BLaER1 (cell line): ENCODE measurements at regions not wholly inside any gene's neighbourhood (a gene's known extent, or its start where the extent isn't known, plus 50 kb on each side); places are given as distances from the start of the nearest gene placed in this dataset.
A peak's percentile ranks its signal among the peaks of the same experiment; 100 is the strongest.

Experiments used
- H3K27ac ChIP-seq: shearing (Covaris generic); formaldehyde crosslinking; 2 replicates; pipeline ENCODE4 v1.8.1; 2022
- H3K27me3 ChIP-seq: shearing (Covaris generic); formaldehyde crosslinking; 2 replicates; pipeline ENCODE4 v1.8.1; 2022
- H3K36me3 ChIP-seq: shearing (Covaris generic); formaldehyde crosslinking; 2 replicates; pipeline ENCODE4 v1.8.1; 2022
- H3K4me1 ChIP-seq: shearing (Covaris generic); formaldehyde crosslinking; 2 replicates; pipeline ENCODE4 v1.8.1; 2022
- H3K4me2 ChIP-seq: shearing (Covaris generic); formaldehyde crosslinking; 2 replicates; pipeline ENCODE4 v1.8.1; 2022
- H3K4me3 ChIP-seq: shearing (Covaris generic); formaldehyde crosslinking; 2 replicates; pipeline ENCODE4 v1.8.1; 2022
- H3K9ac ChIP-seq: shearing (Covaris generic); formaldehyde crosslinking; 2 replicates; pipeline ENCODE4 v1.8.1; 2022
- H3K9me3 ChIP-seq: shearing (Covaris generic); formaldehyde crosslinking; 2 replicates; pipeline ENCODE4 v1.8.1; 2022
- H4K20me1 ChIP-seq: shearing (Covaris generic); formaldehyde crosslinking; 2 replicates; pipeline ENCODE4 v1.8.1; 2022
- Cebpa-rat ChIP-seq: shearing (Covaris generic); IDR thresholded peaks from 2 replicates; pipeline ENCODE4 v1.8.1; 2022

GRCh38 chr17:63308272-63308671 lies 137.8 kb downstream of the CYB561 start:
- no peak overlapping the region for H3K27ac ChIP-seq
- peaks cover 39% of the 10 kb centered on the region for H3K9me3 ChIP-seq
- no peak overlapping the region for H3K9ac ChIP-seq
- peaks cover 14% of the 10 kb centered on the region; the same call in 1 of the 2 replicates for H3K36me3 ChIP-seq
- no peaks in the 10 kb centered on the region for H3K27me3 ChIP-seq
- peaks cover 8% of the 10 kb centered on the region for H3K4me1 ChIP-seq
- H4K20me1 ChIP-seq, result no peaks in the 10 kb centered on the region
- no peak overlapping the region for H3K4me2 ChIP-seq
- H3K4me3 ChIP-seq, result no peak overlapping the region
- TF ChIP-seq Cebpa-rat, result no peak

- Histone ChIP-seq H3K9me3 (peaks cover 32% of the 10 kb centered on the region), H3K9ac (no peak overlapping the region), H3K4me3 (no peak overlapping the region), H3K27me3 (no peaks in the 10 kb centered on the region), H3K36me3 (peaks cover 15% of the 10 kb centered on the region; the same call in 1 of the 2 replicates), H3K27ac (no peak overlapping the region), H4K20me1 (no peaks in the 10 kb centered on the region), H3K4me2 (no peak overlapping the region), H3K4me1 (peaks cover 15% of the 10 kb centered on the region)
- TF ChIP-seq Cebpa-rat, result no peak
Measured at GRCh38 chr17:63309021-63309420, 137.1 kb downstream of the CYB561 start.

GRCh38 chr17:63311416-63311937 lies 134.6 kb downstream of the CYB561 start:
- Histone ChIP-seq H3K27ac (no peak overlapping the region), H3K36me3 (peaks cover 25% of the 10 kb centered on the region), H3K9ac (no peak overlapping the region), H3K4me3 (no peak overlapping the region), H3K4me1 (peaks cover 26% of the 10 kb centered on the region), H4K20me1 (no peaks in the 10 kb centered on the region), H3K9me3 (peaks cover 15% of the 10 kb centered on the region), H3K27me3 (no peaks in the 10 kb centered on the region), H3K4me2 (no peak overlapping the region)
- TF ChIP-seq Cebpa-rat, result no peak

GRCh38 chr17:63314761-63315160 lies 131.3 kb downstream of the CYB561 start:
- Histone ChIP-seq H3K9ac (no peak overlapping the region), H3K27ac (no peak overlapping the region), H3K27me3 (no peaks in the 10 kb centered on the region), H3K4me2 (peak overlapping the region; percentile 19; the same call in 1 of the 2 replicates), H3K4me1 (peaks cover 26% of the 10 kb centered on the region), H3K4me3 (no peak overlapping the region), H3K9me3 (peaks cover 15% of the 10 kb centered on the region), H3K36me3 (peaks cover 33% of the 10 kb centered on the region), H4K20me1 (no peaks in the 10 kb centered on the region)
- no peak for TF ChIP-seq Cebpa-rat

- H3K9ac ChIP-seq, result no peak overlapping the region
- TF ChIP-seq Cebpa-rat, result no peak
- H3K4me1 ChIP-seq, result peaks cover 26% of the 10 kb centered on the region
- peaks cover 36% of the 10 kb centered on the region for H3K36me3 ChIP-seq
- peaks cover 9% of the 10 kb centered on the region for H3K9me3 ChIP-seq
- H3K27me3 ChIP-seq, result no peaks in the 10 kb centered on the region
- H3K27ac ChIP-seq, result no peak overlapping the region
- H3K4me2 ChIP-seq, result no peak overlapping the region
- no peaks in the 10 kb centered on the region for H4K20me1 ChIP-seq
- no peak overlapping the region for H3K4me3 ChIP-seq
Measured at GRCh38 chr17:63316100-63316499, 130.0 kb downstream of the CYB561 start.

GRCh38 chr17:63317166-63317840 lies 128.8 kb downstream of the CYB561 start:
- Histone ChIP-seq H3K4me1 (peaks cover 26% of the 10 kb centered on the region), H3K27ac (no peak overlapping the region), H3K9me3 (peaks cover 2% of the 10 kb centered on the region), H3K9ac (no peak overlapping the region), H3K4me2 (no peak overlapping the region), H3K27me3 (no peaks in the 10 kb centered on the region), H4K20me1 (no peaks in the 10 kb centered on the region), H3K36me3 (peaks cover 41% of the 10 kb centered on the region), H3K4me3 (no peak overlapping the region)
- TF ChIP-seq Cebpa-rat, result no peak

- Histone ChIP-seq H3K4me2 (no peak overlapping the region), H3K9ac (no peak overlapping the region), H3K9me3 (no peaks in the 10 kb centered on the region), H3K4me1 (no peaks in the 10 kb centered on the region), H3K27me3 (no peaks in the 10 kb centered on the region), H3K4me3 (no peak overlapping the region), H3K27ac (no peak overlapping the region), H4K20me1 (no peaks in the 10 kb centered on the region), H3K36me3 (peaks cover 7% of the 10 kb centered on the region; the same call in 1 of the 2 replicates)
- no peak for TF ChIP-seq Cebpa-rat
Measured at GRCh38 chr17:63325808-63326207, 120.3 kb downstream of the CYB561 start.

- Histone ChIP-seq H3K27me3 (no peaks in the 10 kb centered on the region), H3K27ac (no peak overlapping the region), H3K4me2 (no peak overlapping the region), H3K9ac (no peak overlapping the region), H3K36me3 (no peaks in the 10 kb centered on the region), H4K20me1 (no peaks in the 10 kb centered on the region), H3K4me3 (no peak overlapping the region), H3K4me1 (no peaks in the 10 kb centered on the region), H3K9me3 (no peaks in the 10 kb centered on the region)
- no peak for TF ChIP-seq Cebpa-rat
Measured at GRCh38 chr17:63329876-63330275, 116.2 kb downstream of the CYB561 start.

GRCh38 chr17:63331301-63332061 lies 114.6 kb downstream of the CYB561 start:
- H3K4me3 ChIP-seq, result no peak overlapping the region
- no peak overlapping the region for H3K27ac ChIP-seq
- H4K20me1 ChIP-seq, result no peaks in the 10 kb centered on the region
- no peaks in the 10 kb centered on the region for H3K9me3 ChIP-seq
- H3K27me3 ChIP-seq, result no peaks in the 10 kb centered on the region
- H3K36me3 ChIP-seq, result no peaks in the 10 kb centered on the region
- no peak for TF ChIP-seq Cebpa-rat
- H3K4me1 ChIP-seq, result peaks cover 11% of the 10 kb centered on the region
- no peak overlapping the region for H3K4me2 ChIP-seq
- H3K9ac ChIP-seq, result no peak overlapping the region

- no peak for TF ChIP-seq Cebpa-rat
- no peak overlapping the region for H3K4me2 ChIP-seq
- H3K36me3 ChIP-seq, result no peaks in the 10 kb centered on the region
- H3K27ac ChIP-seq, result no peak overlapping the region
- no peaks in the 10 kb centered on the region for H4K20me1 ChIP-seq
- H3K9me3 ChIP-seq, result no peaks in the 10 kb centered on the region
- H3K4me1 ChIP-seq, result peaks cover 17% of the 10 kb centered on the region
- no peaks in the 10 kb centered on the region for H3K27me3 ChIP-seq
- no peak overlapping the region for H3K4me3 ChIP-seq
- no peak overlapping the region for H3K9ac ChIP-seq
Measured at GRCh38 chr17:63332286-63332685, 113.8 kb downstream of the CYB561 start.
